ENCODE measurements at regions not wholly inside any gene's neighbourhood (a gene's known extent, or its start where the extent isn't known, plus 50 kb on each side); places are given as distances from the start of the nearest gene placed in this dataset.

GRCh38 chr5:62682059-62682458 lies 103.4 kb downstream of the LRRC70 start:
- TF ChIP-seq ZNF766 (CRISPR knock-in tag; conservative IDR thresholded peaks at IDR 0.05): no peak
- TF ChIP-seq SPI1 (IDR thresholded peaks at IDR 0.05; ENCODE audit: borderline replicate concordance, low read depth, low read length): no peak
- no peak for TF ChIP-seq CTCF (IDR thresholded peaks at IDR 0.05 in 2 of 3, conservative IDR thresholded peaks at IDR 0.05 in 1 of 3; ENCODE audit: insufficient read depth in 2 of 3, low read depth in 1 of 3, low read length in 3 of 3)
- no peak for TF ChIP-seq ZNF449 (CRISPR knock-in tag; IDR thresholded peaks at IDR 0.05)
- no peak for TF ChIP-seq CEBPB (tag; IDR thresholded peaks at IDR 0.05)
- no peak for TF ChIP-seq SRSF7 (optimal IDR thresholded peaks at IDR 0.05; ENCODE audit: low read depth, low read length)
- no peak for TF ChIP-seq GTF2F1 (IDR thresholded peaks at IDR 0.05; ENCODE audit: low read depth, low read length)
- TF ChIP-seq BRF1 (IDR thresholded peaks at IDR 0.05; ENCODE audit: borderline replicate concordance, extremely low read depth, insufficient read length): no peak
- TF ChIP-seq MXI1 (IDR thresholded peaks at IDR 0.05; ENCODE audit: low read depth, low read length): no peak
- no peak for TF ChIP-seq GATA2 (CRISPR knock-in tag; IDR thresholded peaks at IDR 0.05)
- TF ChIP-seq ZNF133 (CRISPR knock-in tag; IDR thresholded peaks at IDR 0.05): no peak
- no peak for TF ChIP-seq ZSCAN29 (IDR thresholded peaks at IDR 0.05)

Measured in K562 (cell line).